HAP-1 (cell line): ENCODE measurements at regions not wholly inside any gene's neighbourhood (a gene's known extent, or its start where the extent isn't known, plus 50 kb on each side); places are given as distances from the start of the nearest gene placed in this dataset.

Source experiments
- DNase-seq, 2 experiments: peaks; one replicate each; pipeline ENCODE4 v3.0.0-alpha.2; 2016 to 2020; ENCODE audit warnings: low spot score in 2 of 2
- H3K27me3 ChIP-seq: fragments of 250-450 bp; sonication (Bioruptor Pico); 2 replicates; pipeline ENCODE4 v1.5.1; 2020; ENCODE audit warnings: low read depth, mild to moderate bottlenecking, moderate library complexity
- H3K36me3 ChIP-seq: fragments of 250-450 bp; sonication (Bioruptor Pico); replicated peaks from 2 replicates; pipeline ENCODE4 v1.5.1; 2020; ENCODE audit warnings: mild to moderate bottlenecking
- H3K4me1 ChIP-seq: fragments of 250-450 bp; sonication (Bioruptor Pico); 2 replicates; pipeline ENCODE4 v1.5.1; 2020; ENCODE audit warnings: mild to moderate bottlenecking
- H3K4me3 ChIP-seq: fragments of 250-450 bp; sonication (Bioruptor Pico); 2 replicates; pipeline ENCODE4 v1.5.1; 2020; ENCODE audit warnings: mild to moderate bottlenecking, moderate library complexity
- H3K9me3 ChIP-seq: fragments of 250-450 bp; sonication (Bioruptor Pico); 2 replicates; pipeline ENCODE4 v1.5.1; 2020; ENCODE audit warnings: mild to moderate bottlenecking, moderate library complexity
- in situ Hi-C: fragments of 300-500 bp; cut with MboI; formaldehyde crosslinking; loops from 3 replicates; pipeline ENCODE4 v1.14.3; 2020; ENCODE audit warnings: low sequenced_read_pairs, inconsistent platforms, mixed read lengths

GRCh38 chr5:12936221-12936620 is 1008.3 kb downstream of the DNAH5 start:
- H3K36me3 ChIP-seq, result no peaks in the 10 kb centered on the region
- in situ Hi-C loops, result no loop called here
- no peak for DNase-seq
- no peaks in the 10 kb centered on the region for H3K27me3 ChIP-seq
- H3K4me1 ChIP-seq, result no peaks in the 10 kb centered on the region
- H3K9me3 ChIP-seq, result no peaks in the 10 kb centered on the region
- no peak overlapping the region for H3K4me3 ChIP-seq

DNA sequence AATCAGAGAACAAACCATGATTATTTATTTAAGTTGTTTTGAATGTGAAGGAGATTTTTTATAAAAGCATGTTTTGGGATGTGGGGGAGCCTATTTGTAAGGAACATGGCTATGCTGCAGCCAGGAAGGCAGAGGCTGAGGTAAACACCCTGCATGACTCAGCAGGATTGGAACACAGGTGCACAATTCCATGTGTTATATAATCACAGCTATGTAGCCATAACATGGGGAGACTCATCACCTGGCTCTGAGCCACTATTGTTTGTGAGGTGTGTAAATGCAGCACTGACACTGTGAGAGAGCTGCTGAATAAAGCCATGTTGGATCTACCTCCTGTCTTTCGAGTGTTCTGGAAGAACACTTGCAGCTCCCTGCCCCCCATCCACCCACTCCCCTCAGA is 1009.8 kb downstream of the DNAH5 start:
- in situ Hi-C loops, result no loop called here
- DNase-seq, result no peak

GRCh38 chr5:12920527-12920926 is 1016.3 kb upstream of the CTNND2 start:
- in situ Hi-C loops, result no loop called here
- Histone ChIP-seq H3K9me3 (no peaks in the 10 kb centered on the region), H3K4me3 (no peak overlapping the region), H3K36me3 (no peaks in the 10 kb centered on the region), H3K27me3 (no peaks in the 10 kb centered on the region), H3K4me1 (no peaks in the 10 kb centered on the region)
- DNase-seq, result no peak

More for the DNA sequence above, 1009.8 kb downstream of the DNAH5 start:
- no peaks in the 10 kb centered on the region for H3K36me3 ChIP-seq
- no peaks in the 10 kb centered on the region for H3K27me3 ChIP-seq
- H3K9me3 ChIP-seq, result no peaks in the 10 kb centered on the region
- no peak overlapping the region for H3K4me3 ChIP-seq
- H3K4me1 ChIP-seq, result no peaks in the 10 kb centered on the region

GRCh38 chr5:12911156-12911555 is 1006.9 kb upstream of the CTNND2 start:
- no peak overlapping the region for H3K4me3 ChIP-seq
- no peaks in the 10 kb centered on the region for H3K36me3 ChIP-seq
- no peaks in the 10 kb centered on the region for H3K27me3 ChIP-seq
- no peaks in the 10 kb centered on the region for H3K9me3 ChIP-seq
- in situ Hi-C loops, result no loop called here
- no peak for DNase-seq
- H3K4me1 ChIP-seq, result no peaks in the 10 kb centered on the region

GRCh38 chr5:12910641-12911040 is 1006.4 kb upstream of the CTNND2 start:
- Histone ChIP-seq H3K4me1 (no peaks in the 10 kb centered on the region), H3K9me3 (no peaks in the 10 kb centered on the region), H3K27me3 (no peaks in the 10 kb centered on the region), H3K36me3 (no peaks in the 10 kb centered on the region), H3K4me3 (no peak overlapping the region)
- in situ Hi-C loops, result no loop called here
- DNase-seq, result no peak

DNA sequence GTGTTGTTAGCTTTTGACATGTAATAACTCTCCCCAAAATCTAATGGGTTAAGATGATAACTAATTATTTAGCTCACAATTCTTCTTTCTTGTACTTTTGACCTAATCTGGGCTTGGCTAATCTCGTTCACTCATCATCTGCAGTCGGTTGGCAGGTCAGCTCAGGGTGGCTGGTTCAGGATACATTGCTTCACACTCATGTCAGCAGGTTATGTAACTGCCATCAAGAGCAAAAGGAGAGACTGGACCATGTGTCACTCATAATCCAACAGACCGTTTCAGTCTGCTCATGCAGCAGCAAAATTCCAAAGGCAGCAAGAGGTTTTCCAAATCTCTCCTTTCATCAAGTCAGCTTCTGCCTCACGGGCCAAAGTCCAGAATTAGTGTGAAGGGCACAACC is 998.4 kb upstream of the CTNND2 start:
- no peaks in the 10 kb centered on the region for H3K9me3 ChIP-seq
- H3K4me1 ChIP-seq, result no peaks in the 10 kb centered on the region
- H3K27me3 ChIP-seq, result no peaks in the 10 kb centered on the region
- in situ Hi-C loops, result no loop called here
- DNase-seq, result no peak
- H3K36me3 ChIP-seq, result no peaks in the 10 kb centered on the region
- no peak overlapping the region for H3K4me3 ChIP-seq

GRCh38 chr5:12901696-12902095 is 997.5 kb upstream of the CTNND2 start:
- no peak for DNase-seq
- H3K27me3 ChIP-seq, result no peaks in the 10 kb centered on the region
- no peaks in the 10 kb centered on the region for H3K36me3 ChIP-seq
- in situ Hi-C loops, result no loop called here
- H3K4me1 ChIP-seq, result no peaks in the 10 kb centered on the region
- H3K9me3 ChIP-seq, result no peaks in the 10 kb centered on the region
- H3K4me3 ChIP-seq, result no peak overlapping the region

GRCh38 chr5:12896086-12896485 is 991.8 kb upstream of the CTNND2 start:
- Histone ChIP-seq H3K27me3 (no peaks in the 10 kb centered on the region), H3K4me1 (no peaks in the 10 kb centered on the region), H3K36me3 (no peaks in the 10 kb centered on the region), H3K4me3 (no peak overlapping the region), H3K9me3 (no peaks in the 10 kb centered on the region)
- no peak for DNase-seq
- in situ Hi-C loops, result no loop called here

DNA sequence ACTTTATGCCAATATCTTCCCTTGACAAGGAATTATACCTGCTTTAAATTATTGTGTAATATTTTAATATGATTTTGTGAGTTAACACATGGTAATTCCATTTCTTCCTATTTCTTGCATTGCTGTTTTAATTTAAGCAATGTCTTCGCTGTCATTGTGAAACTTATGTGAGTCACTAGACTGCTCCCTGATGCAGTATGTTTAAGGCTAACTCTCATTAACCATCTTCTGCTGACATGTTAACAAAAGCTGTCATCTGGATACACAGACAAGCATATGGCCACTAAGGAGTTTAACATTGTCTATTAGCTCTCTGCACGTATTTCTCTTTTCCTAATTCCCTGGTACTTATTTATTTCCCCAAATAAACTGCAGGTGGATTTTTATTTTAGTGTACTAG is 980.8 kb upstream of the CTNND2 start:
- in situ Hi-C loops, result no loop called here

GRCh38 chr5:12883395-12883794 is 979.1 kb upstream of the CTNND2 start:
- no peaks in the 10 kb centered on the region for H3K4me1 ChIP-seq
- in situ Hi-C loops, result no loop called here

More for the DNA sequence above, 980.8 kb upstream of the CTNND2 start:
- Histone ChIP-seq H3K27me3 (no peaks in the 10 kb centered on the region), H3K36me3 (no peaks in the 10 kb centered on the region), H3K4me1 (no peaks in the 10 kb centered on the region), H3K9me3 (no peaks in the 10 kb centered on the region), H3K4me3 (no peak overlapping the region)
- no peak for DNase-seq

GRCh38 chr5:12876541-12877298 is 972.5 kb upstream of the CTNND2 start:
- Histone ChIP-seq H3K9me3 (no peaks in the 10 kb centered on the region), H3K4me1 (no peaks in the 10 kb centered on the region), H3K27me3 (no peaks in the 10 kb centered on the region), H3K36me3 (no peaks in the 10 kb centered on the region), H3K4me3 (no peak overlapping the region)
- DNase-seq, result no peak
- in situ Hi-C loops, result no loop called here

More at GRCh38 chr5:12883395-12883794, 979.1 kb upstream of the CTNND2 start:
- no peaks in the 10 kb centered on the region for H3K36me3 ChIP-seq
- H3K9me3 ChIP-seq, result no peaks in the 10 kb centered on the region
- no peak for DNase-seq
- H3K27me3 ChIP-seq, result no peaks in the 10 kb centered on the region
- H3K4me3 ChIP-seq, result no peak overlapping the region

GRCh38 chr5:12870872-12871539 is 966.8 kb upstream of the CTNND2 start:
- in situ Hi-C loops, result no loop called here
- H3K36me3 ChIP-seq, result no peaks in the 10 kb centered on the region
- no peak overlapping the region for H3K4me3 ChIP-seq
- H3K4me1 ChIP-seq, result no peaks in the 10 kb centered on the region
- H3K27me3 ChIP-seq, result no peaks in the 10 kb centered on the region
- DNase-seq, result no peak
- H3K9me3 ChIP-seq, result no peaks in the 10 kb centered on the region

GRCh38 chr5:12865529-12865928 is 961.3 kb upstream of the CTNND2 start:
- no peaks in the 10 kb centered on the region for H3K27me3 ChIP-seq
- H3K36me3 ChIP-seq, result no peaks in the 10 kb centered on the region
- in situ Hi-C loops, result no loop called here
- no peaks in the 10 kb centered on the region for H3K4me1 ChIP-seq
- no peak overlapping the region for H3K4me3 ChIP-seq
- no peaks in the 10 kb centered on the region for H3K9me3 ChIP-seq
- DNase-seq, result no peak

- Histone ChIP-seq H3K9me3 (no peaks in the 10 kb centered on the region), H3K4me3 (no peak overlapping the region), H3K4me1 (no peaks in the 10 kb centered on the region), H3K27me3 (no peaks in the 10 kb centered on the region), H3K36me3 (no peaks in the 10 kb centered on the region)
- no peak for DNase-seq
- in situ Hi-C loops, result no loop called here
Measured at GRCh38 chr5:12861886-12862654, 957.8 kb upstream of the CTNND2 start.
